ENCODE measurements at regions not wholly inside any gene's neighbourhood (a gene's known extent, or its start where the extent isn't known, plus 50 kb on each side); places are given as distances from the start of the nearest gene placed in this dataset.

DNA sequence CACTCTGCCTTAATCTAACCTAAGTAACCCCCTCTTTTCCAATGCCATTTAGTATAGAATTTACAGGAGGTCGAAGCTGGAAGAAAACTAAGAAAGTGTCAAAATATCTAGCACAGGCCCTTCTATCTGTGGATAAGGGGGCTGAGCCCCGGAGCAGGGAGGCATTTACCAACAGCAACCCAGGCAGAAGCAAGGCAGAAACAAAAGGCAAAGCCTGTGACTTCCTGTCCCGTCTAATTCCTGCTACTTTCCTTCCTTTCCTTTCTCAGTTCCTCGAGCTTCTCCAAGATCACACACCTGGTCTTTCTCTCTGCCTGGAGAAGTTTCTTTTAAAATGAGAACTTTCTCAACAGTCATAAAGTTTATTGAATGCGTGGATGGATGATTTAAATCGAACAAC lies 146.0 kb downstream of the FOXA2 start:
- DNase-seq (ENCODE audit: low read depth in 2 of 3, low spot score in 1 of 3): no peak

DNA sequence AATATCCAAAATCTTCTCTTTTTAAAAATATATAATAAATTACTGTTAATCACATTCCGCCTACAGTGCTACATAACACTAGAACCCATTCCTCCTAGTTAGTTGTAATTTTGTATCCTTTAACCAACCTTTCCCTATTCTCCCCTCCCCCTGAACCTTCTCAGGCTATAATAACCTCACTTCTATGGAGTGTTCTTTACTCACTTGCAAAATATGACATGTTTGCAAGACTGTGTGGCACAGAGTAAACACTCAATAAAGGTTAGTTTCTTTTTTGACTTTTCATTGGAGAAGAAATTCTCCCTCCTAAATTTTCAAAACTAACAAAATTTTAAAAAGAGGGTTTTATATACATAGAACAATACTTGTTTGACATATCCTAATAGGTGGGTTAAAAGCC lies 147.0 kb downstream of the FOXA2 start:
- no peak for DNase-seq (ENCODE audit: low read depth in 2 of 3, low spot score in 1 of 3)

DNA sequence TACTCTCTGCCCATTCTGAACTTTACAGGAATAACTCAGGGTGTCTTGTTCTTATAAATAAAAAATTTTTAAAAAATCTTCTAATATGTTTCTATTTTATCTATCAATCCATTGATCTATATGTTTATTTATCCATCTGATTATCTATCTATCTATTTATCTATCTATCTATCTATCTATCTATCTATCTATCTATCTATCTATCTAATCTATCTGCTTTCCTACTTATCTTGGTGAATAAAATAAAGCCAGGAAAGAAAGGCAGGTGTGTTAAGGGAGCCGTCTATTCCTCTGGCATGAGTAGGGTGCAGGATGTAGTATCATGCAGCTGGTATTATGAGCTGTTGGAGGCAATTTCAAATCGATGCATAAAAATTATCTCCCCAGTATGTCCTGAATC lies 153.0 kb downstream of the FOXA2 start:
- no peak for DNase-seq (ENCODE audit: low read depth in 2 of 3, low spot score in 1 of 3)

DNA sequence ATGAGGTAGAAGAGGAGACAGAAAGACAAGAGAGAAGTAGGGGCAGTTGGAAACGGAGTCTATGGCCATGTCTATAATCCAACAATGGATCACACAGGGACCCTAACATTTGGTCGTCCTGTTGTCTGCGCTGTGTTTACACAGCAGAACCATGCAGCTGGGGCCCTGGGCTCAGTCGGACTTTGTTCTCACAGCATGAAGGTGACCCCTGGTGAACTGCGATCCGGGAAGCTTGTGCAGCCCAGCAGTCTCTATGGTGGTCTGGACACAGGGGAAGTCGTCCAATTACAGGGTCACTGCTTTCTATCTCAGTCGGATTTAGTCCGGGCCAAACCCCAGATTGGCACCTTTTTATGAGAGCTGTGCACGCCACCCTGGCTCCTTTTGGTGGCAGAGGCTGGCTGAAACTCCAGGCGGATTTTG lies 153.6 kb downstream of the FOXA2 start:
- DNase-seq (ENCODE audit: low read depth in 2 of 3, low spot score in 1 of 3): no peak

DNA sequence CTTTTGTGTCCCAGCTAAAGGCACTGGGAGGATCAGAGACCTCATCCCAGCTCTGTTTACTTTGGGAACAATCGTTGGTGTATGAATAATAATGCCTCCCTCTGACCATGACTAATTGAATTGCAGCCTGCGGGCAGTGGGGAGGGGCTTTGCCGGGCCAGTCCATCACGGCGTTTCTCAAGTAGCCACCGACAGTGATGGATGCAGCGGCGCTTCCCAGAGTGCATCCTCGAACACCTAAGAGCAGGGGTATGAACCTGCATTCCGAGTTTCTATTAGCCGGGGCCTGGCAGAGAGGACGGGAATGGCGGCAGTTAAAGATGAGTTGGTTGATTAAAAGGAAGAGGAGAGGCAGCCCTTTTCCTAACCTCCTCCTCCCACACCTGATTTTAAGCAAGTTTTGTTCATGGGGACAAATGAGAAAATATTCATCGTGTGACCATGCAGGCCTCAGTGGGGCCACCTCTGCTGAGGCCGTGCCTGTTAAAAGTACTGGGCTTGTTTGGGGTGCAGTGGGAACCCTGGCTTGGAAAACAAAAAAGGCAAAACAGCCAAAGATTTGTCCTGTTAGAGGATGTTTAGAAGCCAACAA lies 154.1 kb downstream of the FOXA2 start:
- no peak for DNase-seq (ENCODE audit: low read depth in 2 of 3, low spot score in 1 of 3)

DNA sequence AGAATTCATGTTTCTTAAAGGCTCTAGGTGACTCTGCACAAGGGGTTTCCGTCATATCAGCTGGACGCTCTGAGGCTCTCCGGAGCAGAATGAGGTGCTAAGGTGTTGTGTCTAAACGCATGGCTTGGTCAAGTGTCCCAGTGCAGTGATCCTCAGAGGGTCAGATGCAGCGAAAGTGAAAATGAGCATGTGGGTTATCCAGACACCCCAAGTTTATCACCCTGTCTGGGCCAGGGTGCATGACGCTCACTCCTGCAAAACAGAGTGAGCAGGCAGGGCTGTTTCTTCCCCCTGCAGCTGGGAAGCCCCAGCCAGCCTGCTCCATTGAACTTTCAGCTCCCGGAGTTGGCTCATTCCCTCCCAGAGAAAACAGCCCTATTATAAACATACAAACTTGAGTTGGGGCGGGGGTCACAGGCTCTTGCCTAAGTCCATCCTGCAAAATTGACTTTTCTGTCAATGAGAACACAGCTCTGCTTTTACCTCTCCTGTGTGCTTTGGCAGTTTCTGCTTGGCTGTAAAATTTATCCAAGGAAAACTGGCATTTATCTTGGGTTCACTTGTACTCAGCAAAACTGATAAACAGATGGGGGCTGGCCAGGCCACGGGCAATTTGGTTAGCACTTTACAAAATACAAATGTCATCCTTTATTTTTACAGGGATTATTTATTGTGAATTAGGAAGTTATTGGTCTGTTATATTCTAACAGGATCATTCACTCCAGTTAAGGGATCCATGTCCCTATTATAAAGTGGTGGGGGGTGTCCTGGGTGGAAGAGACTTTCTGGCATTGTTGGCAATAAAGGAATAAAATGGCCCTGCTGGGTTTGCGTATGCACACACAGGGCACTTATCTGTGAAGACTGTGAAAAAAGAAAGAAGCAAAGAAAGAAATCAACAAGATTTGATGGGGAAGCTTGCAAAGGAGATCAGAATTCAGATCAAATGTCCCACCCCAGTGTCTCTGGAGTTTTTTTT lies 154.9 kb downstream of the FOXA2 start:
- DNase-seq (ENCODE audit: low read depth in 2 of 3, low spot score in 1 of 3): no peak

DNA sequence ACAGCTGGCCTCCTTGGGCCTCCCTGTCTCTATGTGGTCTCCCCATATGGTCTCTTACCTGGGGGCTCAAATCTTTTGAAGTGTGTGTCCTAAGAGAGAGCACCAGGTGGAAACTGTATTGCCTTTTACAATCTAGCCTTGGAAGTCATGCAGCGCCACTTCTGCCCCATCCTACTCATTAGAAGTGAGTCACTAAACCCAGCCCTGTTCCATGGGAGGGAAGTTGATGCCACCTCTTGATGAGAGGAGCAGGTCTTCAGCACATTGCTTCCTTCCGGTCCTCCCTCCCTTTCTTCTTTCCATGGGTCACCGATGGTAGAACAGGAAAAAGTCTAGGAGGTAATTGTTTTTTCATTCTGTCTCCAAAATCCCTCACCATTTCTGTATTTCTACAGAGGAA lies 156.3 kb downstream of the FOXA2 start:
- no peak for DNase-seq (ENCODE audit: low read depth in 2 of 3, low spot score in 1 of 3)

DNA sequence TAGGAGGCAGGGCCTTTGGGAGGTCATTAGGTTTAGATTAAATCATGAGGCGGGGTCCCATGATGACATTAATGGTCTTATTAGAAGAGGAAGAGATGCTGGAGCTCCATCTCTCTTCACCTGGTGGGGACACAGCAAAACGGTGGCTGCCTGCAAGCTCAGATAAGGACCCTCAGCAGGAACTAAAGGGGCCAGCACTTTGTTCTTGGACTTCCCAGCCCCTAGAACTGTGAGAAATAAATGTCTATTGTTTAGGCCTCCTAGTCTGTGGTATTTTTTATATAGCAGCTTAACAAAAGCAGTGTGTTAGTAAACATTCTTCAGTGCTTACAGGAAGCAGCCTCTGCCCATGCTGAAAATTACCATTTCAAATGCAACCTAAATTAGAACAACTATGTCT lies 157.6 kb downstream of the FOXA2 start:
- DNase-seq (ENCODE audit: low read depth in 2 of 3, low spot score in 1 of 3): no peak

DNA sequence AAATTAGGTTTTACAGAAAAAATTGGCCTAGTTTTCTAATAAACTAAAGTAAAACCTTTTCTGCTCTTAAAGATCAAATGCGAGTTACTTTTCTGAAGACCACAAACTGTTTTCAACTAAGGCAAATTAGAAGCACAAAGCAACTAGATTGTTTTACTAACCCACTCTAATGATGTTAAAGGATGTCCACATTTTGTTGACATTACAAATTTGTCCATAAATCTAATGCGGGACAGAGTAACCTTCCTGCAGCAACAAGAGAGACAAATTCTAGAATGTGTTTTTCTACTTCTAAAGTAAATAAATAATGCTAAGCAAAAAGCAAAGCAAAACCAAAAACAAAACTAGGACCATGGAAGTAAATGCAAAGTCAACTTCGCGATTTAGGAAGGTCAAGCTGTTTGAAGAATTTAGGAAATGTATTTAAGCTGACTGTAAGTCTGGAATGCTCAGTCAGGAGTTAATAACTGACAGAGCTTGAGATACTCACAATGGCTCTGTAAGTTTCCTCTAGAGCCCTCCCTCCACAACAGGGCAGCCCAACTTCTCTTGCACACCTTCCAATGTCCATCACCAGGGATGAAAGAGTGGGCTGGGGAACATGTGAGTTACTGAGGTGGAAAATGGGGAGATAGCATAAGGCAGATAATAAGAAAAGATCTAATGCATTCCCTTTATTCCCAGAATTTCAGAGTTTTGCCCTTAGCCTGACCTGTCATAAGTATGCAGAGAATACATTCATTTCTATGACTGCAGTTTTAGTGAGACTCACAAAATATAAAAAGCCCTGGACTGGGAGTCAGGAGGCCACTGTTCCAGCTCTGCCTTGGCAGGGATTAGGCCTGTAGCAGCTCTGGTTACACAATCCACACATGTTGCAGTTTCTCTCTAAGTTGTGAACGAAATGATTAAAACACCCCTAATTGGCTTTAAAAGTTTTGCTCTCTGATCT lies 158.8 kb downstream of the FOXA2 start:
- no peak for DNase-seq (ENCODE audit: low read depth in 2 of 3, low spot score in 1 of 3)

DNA sequence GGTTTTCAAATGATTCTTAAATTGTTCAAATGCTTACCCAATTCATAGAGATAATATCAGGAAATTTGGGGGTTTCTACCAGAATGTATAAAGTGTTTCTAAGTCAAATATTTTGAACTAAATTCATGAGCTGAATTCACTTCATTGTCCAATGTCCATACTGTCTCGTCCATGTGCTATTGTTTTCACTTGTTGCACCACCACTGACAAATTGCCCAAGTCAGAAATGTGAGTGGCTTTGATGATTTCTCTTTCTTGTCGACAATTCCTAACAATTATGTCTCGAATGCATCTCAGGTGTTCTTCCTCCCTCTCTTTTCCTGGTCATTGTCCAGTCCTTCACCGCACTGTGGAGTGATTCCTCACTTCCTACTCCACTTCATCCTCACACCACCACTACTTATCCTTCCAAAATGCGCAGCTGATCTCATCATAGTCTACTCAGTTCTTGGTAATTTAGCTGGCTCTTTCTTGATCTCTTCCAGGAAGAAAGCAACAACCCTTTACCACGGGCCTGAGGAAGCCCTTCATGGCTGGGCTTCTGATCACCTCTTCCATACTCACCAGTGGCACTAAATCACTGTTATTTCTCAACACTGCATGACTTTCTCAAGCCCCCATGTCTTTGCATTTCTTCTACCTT lies 161.1 kb downstream of the FOXA2 start:
- DNase-seq (ENCODE audit: low read depth in 2 of 3, low spot score in 1 of 3): no peak

DNA sequence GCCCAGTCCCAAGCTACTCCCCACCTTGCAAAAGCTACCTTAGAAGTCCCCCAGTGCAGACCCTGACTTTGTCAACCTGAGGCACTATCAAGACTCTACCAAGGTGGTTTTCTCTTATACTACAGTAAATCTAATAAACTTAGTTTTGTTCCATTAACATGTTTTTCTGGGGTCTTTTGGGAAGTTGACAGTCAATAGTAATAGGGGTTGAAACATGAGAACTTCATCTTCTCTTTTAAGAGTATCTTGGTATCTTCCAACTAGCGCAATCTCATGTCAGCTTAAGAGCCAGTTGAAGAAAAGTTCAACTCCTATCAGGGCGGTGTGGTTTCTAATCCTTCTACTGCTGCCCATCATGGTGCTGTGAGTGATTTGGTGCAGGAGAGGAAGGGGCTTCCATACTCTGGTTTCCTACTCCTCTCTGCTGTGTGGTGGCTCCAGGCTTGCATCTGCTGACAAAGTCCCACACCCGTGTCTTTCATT lies 164.2 kb downstream of the FOXA2 start:
- DNase-seq (ENCODE audit: low read depth in 2 of 3, low spot score in 1 of 3): no peak

DNA sequence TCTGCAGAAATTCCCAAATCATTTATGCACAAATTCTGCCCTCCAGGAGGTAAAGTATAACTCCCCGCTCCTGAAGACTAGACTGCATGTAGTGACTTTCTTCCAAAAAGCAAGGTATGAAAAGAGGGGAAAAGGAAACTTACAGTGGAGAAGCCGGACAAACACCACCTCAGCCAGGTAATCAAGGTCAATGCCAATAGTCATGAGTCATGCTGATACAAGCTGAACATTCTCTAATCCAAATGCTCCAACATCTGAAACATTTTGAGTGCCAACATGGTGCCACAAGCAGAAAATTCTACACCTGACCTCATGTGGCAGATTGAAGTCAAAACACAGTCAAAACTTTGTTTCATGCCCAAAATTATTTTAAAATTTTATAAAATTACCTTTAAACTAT lies 165.6 kb downstream of the FOXA2 start:
- no peak for DNase-seq (ENCODE audit: low read depth in 2 of 3, low spot score in 1 of 3)

DNA sequence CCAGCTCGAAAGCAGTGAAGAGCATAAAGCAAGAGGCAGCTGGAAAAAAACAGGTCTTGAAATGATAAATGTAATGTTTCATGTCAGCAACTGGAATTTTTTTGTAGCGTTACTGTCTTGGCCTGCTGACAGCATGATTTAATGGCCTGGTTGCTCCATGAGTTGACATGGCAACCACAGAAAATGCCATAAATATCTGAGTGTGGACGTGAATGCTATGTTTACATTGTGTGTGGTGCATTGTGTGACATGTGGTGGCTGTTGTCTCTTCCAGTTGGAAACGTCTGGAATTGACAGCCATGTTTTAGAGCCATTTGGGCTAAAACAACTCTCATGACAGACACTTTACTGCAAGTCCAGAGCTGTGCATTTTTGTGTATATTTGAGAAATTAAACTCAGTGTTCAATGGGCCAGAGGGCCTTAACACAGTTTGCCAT lies 170.0 kb downstream of the FOXA2 start:
- DNase-seq (ENCODE audit: low read depth in 2 of 3, low spot score in 1 of 3): no peak

DNA sequence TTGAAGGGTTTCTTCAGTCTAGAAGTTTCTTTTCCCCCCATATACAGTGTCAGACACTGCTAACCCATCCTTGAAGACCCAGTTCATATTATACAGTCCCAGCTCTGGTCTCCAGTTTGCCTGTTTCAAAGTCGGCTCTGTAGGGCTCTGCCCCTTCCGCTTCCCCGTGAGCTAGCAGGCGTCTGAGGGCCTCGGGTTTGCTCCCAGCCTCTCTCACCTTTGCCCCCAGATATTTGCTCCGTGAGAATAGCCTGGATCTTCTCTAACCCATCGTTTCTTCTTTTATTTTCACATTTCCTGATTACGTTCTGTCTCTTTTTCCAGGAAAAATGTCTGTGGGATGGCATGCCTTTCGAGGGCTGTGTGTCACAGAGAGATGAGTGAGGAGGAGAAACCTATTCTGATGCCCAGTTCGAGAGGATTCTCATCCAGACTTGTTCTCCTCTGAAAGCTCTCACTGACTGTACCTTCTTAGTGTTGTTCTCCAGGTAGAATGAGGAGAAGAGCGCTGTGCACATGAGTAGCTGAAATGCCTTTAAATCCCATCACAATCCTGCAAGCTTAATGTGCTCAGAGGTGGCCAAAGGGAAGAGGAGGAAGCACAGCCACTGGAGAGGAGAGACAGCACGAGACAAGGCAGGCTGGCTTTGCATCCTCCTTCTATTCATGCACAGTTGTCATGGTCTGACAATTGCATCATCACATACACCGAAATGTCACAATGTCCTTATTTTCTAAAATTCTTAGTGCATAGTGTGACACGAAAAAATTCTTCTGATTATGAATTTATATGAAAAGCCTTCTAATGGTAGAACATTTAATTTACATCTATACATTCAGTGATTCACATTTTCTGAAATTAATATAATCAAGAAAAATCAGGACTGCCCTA lies 171.1 kb downstream of the FOXA2 start:
- DNase-seq (ENCODE audit: low read depth in 2 of 3, low spot score in 1 of 3): no peak

DNA sequence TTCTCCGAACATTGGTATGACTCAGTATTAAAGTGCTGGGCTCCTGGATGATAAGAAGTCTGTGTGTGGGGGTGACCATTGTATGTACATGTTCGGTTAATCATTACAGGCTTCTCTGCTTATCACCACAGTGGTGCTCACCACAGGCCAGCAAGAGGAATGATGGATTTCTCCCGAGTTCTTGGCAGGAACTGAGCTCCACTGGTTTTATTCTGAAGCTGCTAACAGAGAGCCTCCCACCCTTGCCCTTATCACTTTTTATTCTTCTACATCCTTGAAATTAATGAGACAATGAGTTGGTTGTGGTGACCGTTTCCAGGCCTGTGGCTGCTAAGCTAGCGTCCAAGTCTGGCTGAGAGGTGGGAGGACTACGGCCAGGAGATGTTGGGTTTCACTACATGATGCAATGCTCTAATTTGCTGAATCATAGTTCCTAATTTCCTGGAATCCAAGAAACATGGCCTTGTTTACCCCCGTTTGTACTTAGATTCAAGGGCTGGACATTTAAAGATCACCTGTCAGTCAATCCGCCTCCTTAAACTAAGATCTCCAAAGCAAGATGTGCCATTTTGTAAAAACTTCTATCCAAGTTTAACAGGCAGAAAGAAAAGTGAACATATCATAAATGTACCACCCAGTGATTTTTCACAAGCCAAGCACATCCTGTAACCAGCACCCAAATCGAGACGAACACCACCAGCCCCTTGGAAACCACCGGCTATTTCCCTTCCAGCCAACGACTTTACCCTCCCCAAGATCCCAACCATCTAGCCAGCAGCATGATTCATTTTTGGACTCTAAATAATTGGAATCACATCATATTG lies 172.5 kb downstream of the FOXA2 start:
- DNase-seq (ENCODE audit: low read depth in 2 of 3, low spot score in 1 of 3): no peak

DNA sequence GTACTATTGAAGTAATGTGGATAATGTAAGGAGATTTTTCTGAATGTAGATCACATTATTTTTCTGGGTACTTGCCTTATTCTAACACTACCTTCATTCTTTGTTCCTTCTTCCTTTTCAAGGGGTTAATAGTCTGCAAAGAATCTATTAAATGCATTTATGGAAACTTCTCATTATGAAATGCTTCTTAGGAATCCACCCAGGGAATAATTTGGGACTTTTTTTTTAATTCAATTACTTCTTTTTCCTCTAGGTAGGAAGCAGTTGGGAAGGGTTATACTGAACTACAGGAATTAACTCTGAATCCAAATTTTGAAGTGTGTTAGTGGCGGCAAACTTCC lies 173.1 kb downstream of the FOXA2 start:
- DNase-seq (ENCODE audit: low read depth in 2 of 3, low spot score in 1 of 3): no peak

DNA sequence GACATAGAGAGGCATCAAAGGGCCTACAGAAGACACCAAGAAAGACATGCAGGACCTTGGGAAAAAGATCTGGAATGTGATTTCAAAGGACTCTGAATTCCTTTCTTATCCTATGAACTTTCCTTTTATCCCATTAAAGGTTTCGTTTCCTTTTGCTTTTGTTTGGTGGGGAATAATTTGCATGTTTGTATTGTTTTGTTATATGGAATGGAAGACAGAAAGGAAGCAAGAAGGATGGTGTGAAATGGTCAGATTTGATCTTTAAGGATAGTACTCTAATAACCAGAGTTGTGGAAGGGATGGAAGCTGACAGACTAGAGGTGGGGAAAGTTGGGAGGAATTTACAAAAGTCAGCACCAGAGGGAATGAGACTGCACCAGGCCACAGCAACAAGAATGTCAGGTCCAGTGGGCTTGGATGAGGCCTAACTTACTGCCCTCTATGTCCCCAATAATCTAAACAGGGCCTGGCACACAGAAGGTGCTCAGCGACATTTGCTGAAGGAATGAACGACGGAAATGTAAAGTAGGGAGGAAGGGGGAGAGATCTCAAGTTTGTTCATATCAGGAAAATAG lies 173.7 kb downstream of the FOXA2 start:
- DNase-seq (ENCODE audit: low read depth in 2 of 3, low spot score in 1 of 3): no peak

DNA sequence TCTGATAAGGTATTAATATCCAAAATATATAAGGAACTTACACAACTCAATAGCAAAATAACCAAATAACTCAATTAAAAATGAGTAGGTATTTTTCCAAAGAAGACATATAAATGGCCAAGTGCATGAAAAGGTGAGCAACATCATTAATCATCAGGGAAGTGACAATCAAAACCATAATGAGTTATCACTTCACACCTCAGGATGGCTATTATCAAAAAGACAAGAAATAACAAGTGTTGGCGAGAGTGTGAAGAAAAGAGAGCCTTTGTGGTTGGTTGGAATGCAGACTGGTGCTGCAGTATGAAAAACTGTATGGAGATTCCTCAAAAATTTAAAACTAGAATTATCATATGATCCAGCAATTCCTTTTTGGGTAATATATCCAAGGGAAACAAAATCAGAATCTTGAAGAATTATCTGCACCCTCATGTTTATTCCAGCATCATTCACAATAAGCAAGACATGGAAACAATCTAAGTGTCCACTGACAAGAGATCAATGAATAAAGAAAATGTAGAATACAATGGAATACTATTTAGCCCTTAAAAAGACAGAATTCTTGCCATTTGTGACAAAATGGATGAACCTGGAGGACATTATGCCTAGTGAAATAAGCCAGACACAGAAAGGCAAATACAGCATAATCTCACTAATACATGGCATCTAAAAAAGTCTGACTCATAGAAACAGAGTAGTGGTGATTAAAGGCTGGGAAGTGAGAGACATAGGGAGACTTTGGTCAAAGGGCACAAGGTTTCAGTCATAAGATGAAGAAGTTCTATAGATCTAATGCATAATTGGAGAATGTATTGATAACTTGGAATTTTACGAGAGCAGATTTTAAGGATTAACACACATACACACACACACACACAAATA lies 175.6 kb downstream of the FOXA2 start:
- no peak for DNase-seq (ENCODE audit: low read depth in 2 of 3, low spot score in 1 of 3)

Data from stimulated activated CD4-positive, alpha-beta T cell treated with anti-CD3 and anti-CD28 coated beads, Interleukin-12 subunit alpha, Interleukin-12 subunit beta, amount 100 ng/mL, for 48 hours (primary cell).